Hematopoietic multipotent progenitor cell treated with erythropoietin and hydrocortisone succinate and interleukin-3 and kit ligand, for 4 days (in vitro differentiated cells): ENCODE measurements at regions not wholly inside any gene's neighbourhood (a gene's known extent, or its start where the extent isn't known, plus 50 kb on each side); places are given as distances from the start of the nearest gene placed in this dataset.
"Not testable (repeated sequence)": the region's sequence is repeated elsewhere in the genome, so short reads cannot be mapped to it uniquely, and the experiment has no call there.

Experiments
- DNase-seq: peaks from one replicate; pipeline ENCODE4 v3.0.0-alpha.2; 2015

DNA sequence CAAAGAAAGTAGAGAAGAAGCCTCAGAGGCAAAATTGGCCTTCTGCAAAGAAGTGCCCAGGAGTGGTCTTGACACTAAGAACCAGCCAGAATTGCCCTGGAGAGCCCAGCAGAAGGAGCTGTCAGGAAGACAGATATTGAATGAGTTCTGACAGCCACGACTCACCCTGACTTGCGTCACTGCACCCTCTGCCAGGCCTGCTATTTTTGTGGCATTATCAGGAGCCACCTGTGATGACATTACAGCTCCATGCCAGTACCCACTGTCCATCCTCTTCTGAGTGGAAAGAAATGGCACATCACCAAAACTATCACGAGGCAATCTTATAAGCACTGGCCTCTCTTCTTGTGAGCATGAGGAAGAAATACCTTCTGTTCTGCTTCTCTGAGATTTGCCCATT is 67.7 kb downstream of the SMIM20 start:
- peak; percentile 33 for DNase-seq

DNA sequence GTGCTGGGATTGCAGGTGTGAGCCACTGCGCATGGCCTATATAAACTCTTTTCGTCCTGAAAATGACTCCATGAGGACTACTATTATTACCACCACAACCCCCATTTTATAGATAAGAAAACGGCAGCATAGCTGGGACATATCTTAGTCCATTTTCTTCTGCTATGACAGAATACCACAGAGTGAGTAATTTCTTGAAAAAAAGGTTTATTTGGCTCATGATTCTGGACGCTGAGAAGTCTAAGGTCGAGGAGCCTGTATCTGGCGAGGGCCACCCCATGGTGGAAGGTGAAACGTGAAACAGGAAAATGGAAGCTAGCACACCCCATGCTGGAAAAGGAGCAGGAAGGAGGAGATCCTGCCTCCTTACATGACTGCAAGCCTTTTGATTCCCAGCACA is 68.9 kb downstream of the SMIM20 start:
- no peak for DNase-seq

DNA sequence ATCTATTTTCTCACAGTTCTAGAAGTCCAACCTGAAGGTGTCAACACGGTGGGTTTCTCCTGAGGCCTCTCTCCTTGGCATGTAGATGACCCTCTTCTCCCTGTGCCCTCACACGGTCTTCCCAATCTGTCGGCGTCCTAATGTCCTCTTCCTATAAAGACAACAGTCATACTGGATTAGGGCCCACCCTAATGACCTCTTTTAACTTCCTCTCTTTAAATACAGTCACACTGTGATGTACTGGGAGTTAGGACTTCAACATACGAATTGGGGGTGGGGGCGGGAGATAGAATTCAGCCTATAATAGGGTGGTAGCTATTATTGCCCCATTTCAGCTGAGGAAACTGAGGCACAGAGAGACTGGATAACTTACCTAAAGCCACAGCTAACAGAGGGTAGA is 70.2 kb downstream of the SMIM20 start:
- no peak for DNase-seq

DNA sequence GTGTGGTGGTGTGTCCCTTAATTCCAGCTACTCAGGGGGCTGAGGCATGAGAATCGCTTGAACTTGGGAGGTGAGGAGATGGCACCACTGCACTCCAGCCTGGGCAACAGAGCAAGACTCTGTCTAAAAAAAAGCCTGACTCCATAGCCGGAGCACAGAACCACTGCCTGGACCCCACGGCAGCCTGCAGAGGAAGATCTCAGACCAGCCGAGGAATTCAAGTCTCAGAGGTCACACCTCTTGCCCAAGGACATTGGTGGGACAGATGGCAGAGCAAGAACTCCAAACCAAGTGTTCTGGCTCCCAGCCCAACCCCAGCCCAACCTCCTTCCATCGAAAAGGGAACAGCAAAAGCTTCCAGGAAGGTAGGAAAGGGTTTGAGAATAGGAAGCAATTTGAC is 70.8 kb downstream of the SMIM20 start:
- DNase-seq: no peak

DNA sequence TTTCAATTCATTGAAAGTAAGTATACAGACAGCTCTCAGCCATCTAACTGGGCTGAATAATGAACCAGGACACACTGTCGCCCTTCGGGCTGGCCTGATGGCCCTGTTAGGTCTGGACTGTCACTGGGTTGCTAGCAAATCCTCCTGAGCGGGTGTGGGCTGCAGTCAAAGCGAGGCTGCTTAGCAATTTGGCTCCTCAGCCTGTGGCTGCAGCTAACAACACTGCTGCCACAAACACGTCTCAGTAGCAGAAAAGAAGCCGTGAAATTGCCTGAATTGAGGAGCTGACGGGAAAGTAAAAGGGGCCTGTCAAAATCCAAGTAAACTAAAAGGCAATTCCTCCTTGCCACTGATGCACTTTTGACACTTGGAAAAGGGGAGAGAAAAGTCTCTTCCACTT is 72.8 kb downstream of the SMIM20 start:
- no peak for DNase-seq

DNA sequence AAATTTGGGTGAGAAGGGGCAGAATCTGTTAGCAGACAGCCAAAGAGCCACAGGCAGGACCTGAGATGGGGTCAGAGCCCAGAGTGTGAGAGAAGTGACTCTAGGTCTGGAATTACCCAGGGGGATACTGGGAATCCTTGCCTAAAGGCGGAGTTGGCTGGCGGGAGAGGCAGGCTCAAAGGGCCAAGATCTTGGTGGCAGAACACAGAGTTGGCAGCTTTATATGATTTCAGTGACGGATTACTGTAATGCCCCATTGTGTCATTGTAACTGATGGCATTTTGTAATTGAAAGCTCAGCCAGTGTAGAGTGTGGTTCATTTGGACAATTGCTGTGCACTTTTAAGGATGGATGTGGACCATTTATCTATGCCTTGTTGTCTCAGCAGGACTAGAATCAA is 77.3 kb downstream of the SMIM20 start:
- no peak for DNase-seq

DNA sequence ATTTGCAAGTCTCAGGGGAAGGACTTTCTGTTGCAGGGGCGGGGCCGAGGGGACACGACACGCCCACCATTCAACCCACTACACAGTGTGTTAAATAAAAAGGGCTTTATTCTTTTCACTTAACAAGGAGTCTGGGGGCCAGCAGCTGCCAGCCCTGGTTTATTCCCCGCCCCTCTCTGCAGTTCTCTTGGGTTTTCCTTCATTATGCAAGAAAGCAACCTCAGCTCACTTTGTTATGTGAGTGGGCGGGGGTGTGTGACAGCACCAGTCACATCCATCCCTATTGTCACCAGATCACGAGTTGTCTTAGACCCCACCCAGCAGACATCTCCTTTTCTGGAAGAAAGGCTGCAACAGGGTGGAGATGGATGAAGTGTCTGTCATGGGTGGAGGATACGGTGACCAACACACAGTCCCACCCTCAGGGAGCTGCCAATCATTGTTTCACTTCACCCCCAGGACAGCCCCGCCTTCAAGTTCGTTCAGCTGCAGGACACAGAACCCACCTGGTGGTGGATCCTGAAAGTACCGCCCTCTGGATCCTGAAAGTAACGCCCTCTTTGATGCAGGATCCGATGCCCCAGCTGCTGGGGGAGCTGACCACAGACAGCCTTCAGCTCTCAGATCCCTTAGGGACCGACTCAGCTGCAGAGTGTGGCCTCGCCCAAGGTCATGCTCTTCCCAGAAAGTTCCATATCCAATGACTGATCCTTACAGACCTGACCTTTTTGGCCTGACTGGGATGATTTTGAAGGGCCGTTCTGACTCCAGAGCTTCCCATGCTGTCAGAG is 79.6 kb downstream of the SMIM20 start:
- peak; percentile 43 for DNase-seq

DNA sequence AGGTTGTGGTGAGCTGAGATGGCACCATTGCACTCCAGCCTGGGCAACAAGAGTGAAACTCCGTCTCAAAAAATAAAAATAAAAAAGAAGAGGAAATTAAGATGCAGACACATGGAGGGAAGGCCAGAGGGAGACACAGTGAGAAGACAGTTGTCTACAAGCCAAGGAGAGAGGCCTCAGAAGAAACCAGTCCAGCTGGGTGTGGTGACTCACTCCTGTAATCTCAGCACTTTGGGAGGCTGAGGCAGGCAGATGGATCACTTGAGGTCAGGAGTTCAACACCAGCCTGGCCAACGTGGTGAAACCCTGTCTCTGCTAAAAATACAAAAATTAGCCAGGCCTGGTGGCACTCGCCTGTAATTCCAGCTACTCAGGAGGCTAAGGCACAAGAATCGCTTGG is 80.6 kb downstream of the SMIM20 start:
- DNase-seq: not testable (repeated sequence)

DNA sequence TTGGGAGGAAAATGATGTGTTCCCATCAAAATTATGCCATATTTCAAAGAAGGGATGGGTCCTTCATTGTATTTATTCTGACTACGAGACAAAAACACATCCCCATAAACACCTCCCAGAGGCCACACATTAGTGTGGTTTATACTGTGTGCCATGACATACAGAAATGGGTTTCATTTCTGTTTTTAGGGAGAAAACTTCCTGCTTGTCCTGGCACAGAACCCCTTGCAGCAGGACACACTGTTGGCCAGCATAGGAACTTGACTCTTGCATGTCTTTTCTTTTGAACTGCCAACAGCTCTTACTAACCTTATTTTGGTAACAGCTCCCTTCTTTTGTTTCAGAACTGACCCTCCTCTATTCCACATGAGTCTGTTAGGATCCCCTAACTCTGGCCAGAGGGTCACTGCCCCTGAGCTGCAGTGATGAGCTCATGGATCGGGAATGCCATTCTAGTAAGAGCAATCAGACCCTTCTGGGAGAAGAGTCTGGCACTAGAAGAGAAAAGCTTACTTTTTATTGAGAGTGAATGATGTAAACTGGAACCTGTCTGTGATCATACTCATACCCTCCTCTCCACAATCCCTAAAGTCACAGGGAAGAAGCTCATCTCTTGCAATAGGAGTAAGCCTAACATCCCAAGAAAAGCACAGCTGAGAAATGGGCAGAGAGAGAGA is 86.4 kb downstream of the SMIM20 start:
- DNase-seq: no peak

DNA sequence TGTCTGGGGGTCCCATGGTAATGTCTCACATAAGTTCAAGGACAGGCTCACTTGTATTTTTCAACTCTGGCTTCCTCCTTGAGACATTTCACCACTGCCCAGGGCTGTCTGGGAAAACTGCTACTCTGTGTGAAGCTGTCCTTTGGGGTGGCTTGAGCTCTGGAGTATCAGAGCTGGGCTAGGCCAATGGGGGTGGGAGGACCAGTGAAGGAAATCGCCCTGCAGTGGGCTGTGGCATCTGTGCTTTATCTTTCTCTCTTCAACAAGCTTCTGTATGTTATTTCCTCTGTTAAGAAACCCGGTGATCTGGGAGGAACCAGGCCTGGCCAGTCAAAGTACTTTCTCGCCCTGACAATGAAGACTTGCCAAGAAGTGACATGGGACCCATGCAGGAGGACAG is 87.4 kb downstream of the SMIM20 start:
- no peak for DNase-seq

DNA sequence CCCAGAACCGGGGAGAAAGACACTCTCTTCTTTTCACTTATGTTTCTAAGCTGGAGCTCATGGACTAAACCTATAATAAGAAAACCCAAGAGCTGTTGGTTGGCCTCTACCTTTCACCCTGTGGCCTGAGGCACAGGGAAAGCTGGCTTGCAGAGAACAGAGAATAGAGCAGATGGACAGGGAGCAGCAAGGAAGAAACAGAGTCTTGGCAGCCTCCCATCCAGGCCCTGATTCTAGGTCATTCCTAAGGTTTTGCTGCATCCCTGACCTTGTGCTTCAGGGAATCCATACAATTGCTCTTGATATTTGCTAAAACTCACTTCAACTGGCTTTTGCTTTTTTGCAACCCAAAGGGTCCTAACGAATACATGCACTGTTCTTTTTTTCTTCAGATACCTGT is 87.8 kb downstream of the SMIM20 start:
- no peak for DNase-seq

DNA sequence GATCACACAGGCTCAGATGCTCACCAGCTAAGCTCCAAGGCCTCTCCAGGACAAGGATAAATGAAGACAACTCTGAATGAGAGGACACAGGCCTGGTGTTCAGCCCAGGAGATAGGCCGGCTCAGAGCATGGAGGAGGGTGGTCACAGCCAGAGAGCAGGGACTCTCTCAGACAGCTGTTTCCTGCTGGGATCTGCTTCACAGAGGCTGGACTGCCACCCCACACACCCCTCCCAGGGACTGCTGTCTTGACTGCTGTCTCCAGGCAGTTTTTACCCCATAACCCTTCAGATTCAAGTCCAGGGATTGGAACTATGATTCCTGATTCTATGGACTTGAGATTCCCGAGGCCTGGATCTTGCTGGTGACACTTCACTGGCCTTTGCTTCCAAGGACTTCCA is 89.0 kb downstream of the SMIM20 start:
- DNase-seq: no peak

DNA sequence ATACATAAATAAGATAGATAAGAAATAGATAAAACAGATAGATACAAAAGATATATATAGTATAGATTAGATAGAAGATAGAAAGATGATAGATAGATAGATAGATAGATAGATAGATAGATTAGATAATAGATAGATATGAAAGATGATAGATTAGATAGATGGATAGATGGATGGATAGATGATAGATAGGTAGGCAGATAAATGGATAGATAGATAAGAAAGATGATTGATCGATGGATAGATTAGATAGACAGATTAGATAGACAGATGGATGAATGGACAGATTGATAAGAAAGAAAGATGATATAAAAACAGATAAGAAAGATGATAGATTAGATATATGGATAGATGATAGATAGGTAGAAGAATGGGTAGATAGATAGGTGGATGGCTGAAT is 90.3 kb downstream of the SMIM20 start:
- no peak for DNase-seq

DNA sequence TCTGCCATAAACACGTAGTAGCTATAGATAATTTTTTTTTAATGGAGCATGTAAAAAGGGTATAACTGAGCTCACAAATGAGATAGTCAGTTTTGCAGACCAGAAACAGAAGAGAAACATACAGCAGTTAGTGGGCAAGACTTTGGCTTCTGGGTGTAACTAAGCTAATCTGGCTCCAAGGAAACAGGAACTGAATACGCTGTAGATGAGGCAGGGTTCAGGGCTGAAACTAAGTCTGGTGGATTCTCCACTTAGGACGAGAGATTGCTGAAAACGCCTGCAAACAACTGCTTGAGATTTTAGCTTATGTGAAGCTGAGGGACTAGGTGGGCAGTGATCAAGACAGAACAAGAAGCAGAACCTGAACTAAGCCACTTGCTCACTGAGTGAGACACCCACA is 91.7 kb downstream of the SMIM20 start:
- no peak for DNase-seq

DNA sequence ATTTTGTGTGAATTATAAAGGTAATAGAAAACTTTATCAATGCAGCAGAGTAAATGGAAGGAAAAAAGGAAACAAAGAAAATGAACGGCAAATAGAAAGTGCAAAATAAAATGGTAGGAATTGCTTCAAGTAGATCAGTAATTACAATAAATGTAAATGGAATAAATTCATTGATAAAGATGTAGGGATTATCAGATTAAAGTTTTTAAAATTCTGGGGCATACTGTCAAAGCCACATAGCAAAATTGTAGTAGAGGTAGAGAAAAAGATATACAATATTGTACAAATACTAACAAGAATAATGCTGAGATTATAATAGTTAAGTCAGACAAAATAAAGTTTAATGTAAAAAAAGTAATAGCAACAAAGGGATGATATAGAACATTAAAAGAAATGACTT is 94.7 kb downstream of the SMIM20 start:
- DNase-seq: no peak

DNA sequence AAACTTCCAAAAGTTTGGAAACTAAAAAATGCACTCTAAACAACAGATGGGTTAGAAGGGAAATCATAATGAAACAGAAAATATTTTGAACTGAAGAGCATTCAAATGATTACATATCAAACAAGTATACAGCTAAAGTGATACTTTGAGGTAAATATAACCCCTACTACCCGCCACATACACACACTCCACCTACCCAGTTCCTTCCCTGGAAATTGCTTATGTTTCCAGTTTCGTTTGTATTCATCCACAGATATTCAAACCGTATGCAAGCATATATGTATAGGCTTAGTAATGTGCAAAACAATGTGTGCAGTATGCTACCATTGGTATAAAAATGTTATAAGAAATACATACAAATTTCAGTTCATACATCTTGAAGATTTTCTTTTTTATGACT is 95.5 kb downstream of the SMIM20 start:
- no peak for DNase-seq

DNA sequence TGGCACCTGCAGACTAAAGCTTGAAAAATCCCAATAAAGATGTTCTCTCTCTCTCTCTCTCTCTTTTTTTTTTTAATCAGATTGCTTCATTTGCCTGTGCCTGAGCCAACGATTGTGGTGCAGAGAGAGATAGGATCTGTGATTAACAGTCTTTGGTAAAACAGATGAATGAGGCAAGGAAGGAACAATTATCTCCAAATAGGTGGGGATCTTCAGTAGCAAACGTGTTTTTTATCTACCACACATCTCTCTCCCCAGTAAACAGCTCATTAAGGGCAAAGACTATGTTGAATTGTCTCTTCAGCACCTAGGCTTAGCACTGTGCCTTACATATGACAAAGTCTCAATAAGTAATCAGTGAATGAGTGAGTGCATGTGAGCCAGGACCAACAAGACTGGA is 96.3 kb downstream of the SMIM20 start:
- peak; percentile 38 for DNase-seq

DNA sequence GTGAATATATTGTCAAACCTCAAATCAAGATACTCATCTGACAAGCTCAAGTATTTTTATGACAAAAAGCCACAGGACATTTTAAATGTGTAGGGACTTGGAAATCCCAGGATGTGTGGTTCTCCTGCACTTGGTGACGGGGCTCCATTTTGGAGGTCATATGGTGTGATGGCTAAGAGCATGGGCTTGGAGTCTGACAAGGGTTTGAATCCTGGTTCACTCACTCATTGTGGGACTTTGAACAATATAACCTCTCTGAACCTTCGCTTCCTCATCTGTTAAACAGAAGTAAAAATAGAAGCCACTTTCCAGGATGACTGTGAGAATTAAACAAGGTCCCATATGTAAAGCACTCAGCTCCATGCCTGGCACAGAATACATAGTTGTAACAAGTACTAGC is 99.6 kb downstream of the SMIM20 start:
- no peak for DNase-seq

DNA sequence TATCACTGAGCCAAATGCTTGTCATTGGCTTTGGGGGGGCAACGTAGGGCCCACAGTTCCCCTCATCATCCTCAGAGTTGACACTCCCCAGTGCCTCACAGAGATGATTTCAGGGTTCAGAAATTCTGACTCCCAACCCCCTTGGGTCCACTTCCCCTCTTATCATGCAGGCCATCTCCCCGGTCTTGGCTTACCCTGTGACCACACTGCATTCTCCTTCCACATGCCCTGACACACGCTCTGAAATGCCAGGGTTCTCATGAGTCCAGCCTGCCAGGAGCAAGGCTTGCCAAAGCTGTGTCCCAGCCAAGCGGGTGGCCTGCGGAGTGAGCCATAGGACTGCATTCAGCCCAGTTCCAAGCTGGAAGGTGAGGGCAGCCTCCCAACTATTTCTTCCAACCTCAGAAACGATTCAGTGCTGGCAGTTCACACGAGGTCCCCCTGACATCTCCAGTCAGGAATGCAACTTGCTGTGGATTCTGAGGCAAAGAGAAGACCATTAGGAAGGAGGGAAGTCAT is 101.2 kb downstream of the SMIM20 start:
- DNase-seq: no peak

DNA sequence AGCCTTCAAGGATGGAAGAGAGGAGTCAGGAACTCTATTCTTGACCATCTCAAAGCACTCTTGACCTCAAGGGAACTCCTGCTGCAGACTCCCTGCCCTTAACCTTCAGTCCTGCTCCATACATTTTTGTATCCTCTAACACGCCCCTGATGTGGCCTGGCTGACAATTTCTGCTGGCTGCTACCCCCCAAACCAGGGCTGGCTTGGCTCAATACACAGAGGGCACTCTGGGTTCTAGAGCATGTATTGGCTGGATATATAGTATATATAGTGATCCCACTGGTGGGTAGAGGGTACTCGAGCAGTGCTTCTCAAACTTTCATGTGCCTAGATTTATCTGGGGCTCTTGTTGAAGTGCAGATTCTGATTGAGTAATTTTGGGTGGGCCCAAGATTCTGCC is 101.9 kb downstream of the SMIM20 start:
- DNase-seq: no peak

DNA sequence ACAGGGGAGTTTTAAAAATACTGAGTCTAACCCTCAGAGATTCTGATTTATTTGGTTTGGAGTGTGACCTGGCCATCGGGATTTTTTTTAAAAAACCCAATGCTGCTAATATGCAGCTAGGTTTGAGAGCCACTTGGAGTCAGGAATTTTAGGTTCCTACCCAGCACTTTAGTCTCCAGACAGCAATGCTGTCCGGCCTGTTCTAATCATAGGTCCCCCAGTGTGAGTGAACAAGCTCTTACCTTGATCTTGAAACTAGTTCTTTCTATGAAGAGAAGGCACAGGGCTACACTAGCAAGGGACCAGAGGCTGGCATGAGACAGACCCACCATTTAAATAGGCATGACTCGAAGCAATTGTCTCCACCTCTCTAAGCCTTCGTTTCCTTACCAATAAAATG is 103.5 kb downstream of the SMIM20 start:
- DNase-seq: no peak

DNA sequence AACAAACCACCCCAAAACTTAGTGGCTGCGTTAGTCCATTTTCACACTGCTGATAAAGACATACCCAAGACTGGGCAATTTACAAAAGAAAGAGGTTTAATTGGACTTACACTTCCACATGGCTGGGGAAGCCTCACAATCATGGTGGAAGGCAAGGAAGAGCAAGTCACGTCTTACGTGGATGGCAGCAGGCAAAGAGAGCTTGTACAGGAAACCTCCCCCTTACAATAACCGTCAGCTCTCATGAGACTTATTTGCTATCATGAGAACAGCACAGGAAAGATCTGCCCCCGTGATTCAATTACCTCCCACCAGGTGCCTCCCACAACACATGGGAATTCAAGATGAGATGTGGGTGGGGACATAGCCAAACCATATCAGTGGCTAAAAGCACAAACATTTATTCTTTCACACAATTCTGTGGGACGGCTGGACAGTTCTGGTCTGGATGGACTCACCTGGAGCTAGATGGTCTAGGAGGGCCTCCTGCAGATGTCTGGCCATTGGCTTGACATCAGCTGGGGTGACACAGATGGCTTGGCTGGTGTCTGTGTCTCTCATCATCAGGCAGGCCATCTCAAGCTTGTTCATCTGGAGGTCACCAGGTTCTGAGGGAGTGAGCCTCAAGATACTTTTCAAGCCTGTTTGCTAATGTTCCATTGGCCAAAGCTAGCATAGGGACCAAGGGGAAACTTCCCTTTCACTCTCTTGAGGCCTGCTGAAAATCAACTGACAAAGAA is 104.1 kb downstream of the SMIM20 start:
- DNase-seq: not testable (repeated sequence)

DNA sequence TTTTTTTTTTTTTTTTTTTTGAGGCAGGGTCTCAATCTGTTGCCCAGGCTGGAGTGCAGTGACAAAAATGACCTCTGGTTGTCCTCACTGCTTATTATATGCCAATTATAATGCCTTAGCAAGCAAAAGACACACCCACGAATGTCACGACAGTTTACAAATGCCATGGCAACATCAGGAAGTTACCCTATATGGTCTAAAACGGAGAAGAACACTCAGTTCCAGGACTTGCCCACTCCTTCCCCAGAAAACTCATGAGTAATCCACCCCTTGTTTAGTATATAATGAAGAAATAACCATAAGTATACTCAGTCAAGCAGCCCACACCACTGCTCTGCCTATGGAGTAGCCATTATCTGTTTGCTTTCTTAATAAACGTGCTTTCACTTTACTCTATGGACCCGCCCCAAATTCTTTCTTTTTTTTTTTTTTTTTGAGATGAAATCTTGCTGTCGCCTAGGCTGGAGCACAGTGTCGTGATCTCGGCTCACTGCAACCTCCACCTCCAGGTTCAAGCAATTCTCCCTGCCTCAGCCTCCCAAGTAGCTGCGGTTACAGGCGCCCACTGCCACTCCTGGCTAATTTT is 106.2 kb downstream of the SMIM20 start:
- peak; percentile 31 for DNase-seq
